ENCODE measurements at regions not wholly inside any gene's neighbourhood (a gene's known extent, or its start where the extent isn't known, plus 50 kb on each side); places are given as distances from the start of the nearest gene placed in this dataset.

DNA sequence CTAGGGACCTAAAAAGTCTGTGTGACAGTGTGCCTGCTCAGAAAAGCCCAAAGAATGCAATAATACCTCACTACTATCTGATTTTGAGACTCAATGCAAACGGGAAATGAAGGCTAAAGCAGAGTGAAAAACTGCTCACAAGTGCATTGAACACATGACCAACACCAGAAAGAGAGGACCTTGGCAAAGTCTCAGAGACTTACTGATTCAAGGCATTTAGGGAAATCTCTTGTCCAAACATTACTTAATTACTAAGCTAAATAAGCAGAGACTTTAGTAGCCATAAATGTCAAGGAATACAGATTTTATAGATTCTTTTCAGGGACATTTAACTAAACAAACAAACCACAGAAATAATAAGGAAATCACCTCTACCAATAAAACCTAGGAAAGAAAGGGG lies 916.0 kb downstream of the FSTL5 start:
- TF ChIP-seq, protein P1, sequence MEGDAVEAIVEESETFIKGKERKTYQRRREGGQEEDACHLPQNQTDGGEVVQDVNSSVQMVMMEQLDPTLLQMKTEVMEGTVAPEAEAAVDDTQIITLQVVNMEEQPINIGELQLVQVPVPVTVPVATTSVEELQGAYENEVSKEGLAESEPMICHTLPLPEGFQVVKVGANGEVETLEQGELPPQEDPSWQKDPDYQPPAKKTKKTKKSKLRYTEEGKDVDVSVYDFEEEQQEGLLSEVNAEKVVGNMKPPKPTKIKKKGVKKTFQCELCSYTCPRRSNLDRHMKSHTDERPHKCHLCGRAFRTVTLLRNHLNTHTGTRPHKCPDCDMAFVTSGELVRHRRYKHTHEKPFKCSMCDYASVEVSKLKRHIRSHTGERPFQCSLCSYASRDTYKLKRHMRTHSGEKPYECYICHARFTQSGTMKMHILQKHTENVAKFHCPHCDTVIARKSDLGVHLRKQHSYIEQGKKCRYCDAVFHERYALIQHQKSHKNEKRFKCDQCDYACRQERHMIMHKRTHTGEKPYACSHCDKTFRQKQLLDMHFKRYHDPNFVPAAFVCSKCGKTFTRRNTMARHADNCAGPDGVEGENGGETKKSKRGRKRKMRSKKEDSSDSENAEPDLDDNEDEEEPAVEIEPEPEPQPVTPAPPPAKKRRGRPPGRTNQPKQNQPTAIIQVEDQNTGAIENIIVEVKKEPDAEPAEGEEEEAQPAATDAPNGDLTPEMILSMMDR (IDR thresholded peaks at IDR 0.05; ENCODE audit: insufficient read depth, low read length, poor library complexity, severe bottlenecking), result no peak
- no peak for TF ChIP-seq EZH2phosphoT487 (conservative IDR thresholded peaks at IDR 0.05; ENCODE audit: low read length)
